ENCODE measurements at regions not wholly inside any gene's neighbourhood (a gene's known extent, or its start where the extent isn't known, plus 50 kb on each side); places are given as distances from the start of the nearest gene placed in this dataset.

DNA sequence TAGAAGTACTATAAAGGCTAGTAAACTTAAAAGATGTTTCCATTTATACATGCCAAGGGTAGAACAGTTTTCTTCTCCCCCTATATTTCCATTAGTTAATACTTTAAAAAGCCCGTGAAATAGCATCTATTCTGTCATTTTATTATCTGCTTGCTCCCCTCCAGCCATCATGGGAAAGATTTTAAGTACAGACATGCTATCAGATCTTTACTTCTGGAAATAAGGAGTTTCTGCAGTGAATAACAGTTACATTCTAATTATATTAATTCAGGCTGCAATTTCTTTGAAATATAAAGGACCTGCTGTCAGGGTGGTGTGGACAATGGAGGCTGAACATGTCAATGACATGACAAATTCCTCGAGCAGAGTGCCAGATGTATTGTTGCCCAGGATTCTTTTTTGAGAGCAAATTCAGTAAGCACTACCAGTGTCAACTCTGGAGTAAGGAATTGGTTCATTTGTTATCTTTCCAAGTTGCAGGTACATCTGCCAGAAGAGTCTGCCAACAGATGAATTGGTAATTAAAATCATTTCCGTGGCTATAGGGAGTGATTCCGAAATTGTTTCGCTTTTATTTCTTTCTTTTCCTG, 151.3 kb downstream of the BTG1 start:
- DNase-seq: no peak

DNA sequence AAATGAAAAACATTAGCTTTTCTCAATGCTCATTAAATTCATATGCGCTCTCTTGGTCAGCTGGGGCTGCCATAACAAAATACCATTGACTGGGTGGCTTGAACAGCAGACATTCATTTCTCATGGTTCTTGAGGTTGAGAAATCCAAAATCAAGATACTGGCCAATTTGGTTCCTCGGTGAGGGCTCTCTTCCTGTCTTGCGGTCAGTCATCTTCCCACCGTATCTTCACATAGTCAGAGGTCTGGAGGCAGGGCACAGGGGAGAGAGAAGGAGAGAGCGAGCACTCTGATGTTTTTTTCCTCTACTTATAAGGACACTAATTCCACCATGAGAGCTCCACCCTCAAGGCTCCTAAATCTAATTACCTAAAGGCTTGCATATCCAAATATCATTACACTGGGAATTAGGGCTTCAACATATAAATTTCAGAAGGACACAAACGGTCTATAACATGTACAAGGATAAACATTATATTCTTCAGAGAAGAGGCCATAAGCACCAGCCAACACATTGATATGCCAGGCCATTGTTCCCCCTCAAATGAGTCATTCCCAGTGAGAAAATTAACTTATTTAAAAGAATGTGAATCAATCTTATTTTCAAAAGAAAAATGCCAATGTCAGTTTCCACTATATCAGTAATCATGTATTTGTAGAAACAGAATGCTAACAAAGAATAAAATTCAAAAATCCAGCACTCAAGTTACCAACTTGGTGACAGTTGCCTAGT, 152.2 kb downstream of the BTG1 start:
- no peak for DNase-seq

DNA sequence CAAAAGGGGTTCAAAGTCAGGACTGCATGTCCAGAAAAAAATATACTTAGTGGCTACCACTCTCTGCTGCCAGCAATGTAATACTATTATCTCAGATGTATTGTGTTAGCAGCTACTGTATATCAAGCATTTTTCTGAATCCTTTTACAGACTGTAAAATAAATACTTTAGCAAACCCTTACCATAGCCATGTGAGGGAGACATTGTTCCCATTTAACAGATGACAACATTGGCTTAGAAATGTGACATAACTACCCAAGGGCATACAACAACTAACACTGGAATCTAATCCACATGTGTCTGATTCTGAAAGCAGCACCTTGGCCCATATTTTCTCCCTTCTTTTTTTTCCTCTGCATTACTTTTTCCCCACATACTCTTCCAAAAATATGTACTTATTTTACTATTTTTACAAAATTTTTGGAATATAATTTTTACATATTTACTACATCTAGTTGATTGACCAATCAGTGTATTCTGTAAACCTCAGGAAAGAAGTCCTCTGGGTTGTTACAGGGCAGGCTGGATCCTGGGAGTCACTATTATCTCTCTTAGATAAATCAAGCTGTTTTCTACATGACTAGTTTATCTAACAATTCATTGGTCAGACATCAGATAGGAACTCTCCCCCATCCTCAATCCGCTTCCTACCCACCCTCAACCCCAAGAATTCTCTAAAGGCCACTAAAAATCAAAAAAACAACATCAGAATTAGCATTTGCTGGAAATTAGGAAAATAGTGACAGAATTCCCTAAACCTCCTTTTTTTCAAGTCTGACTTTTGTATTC, 154.1 kb downstream of the BTG1 start:
- DNase-seq: no peak

DNA sequence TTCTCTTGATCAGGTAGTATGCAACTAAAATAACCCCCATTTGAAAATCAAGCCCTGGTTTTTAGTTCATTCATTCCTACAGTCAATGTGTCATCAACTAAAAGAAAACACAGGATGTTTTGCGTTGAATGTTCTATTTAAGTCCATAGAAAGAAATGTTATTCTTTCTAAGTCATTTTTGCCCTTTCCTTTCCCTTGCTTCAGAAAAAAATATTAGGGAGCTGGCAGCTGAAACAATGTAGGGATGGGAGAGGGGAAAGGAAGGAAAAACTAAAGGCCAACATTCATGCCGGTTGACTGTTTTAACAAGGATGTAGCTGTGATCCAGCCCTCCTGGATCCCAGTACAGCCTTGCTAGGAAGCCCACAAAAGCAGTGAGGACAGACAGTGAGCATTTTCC, 155.1 kb downstream of the BTG1 start:
- no peak for DNase-seq

DNA sequence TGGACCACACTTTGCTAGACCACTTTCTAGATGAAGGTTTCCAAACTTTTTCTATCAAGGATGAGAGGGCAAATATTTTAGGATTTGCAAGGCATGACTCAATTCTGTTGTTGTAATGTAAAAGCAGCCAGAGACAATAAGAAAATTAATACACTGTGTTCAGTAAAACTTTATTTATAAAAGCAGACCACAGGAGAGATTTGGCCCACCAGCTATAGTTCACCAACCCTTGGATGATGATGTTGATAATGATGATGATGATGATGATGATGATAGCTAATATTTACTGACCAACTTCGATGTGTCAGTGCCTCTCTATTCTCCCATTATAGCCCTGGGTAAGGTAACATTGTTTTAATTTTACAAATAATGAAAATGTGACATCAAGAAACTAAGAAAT, 156.5 kb downstream of the BTG1 start:
- no peak for DNase-seq

DNA sequence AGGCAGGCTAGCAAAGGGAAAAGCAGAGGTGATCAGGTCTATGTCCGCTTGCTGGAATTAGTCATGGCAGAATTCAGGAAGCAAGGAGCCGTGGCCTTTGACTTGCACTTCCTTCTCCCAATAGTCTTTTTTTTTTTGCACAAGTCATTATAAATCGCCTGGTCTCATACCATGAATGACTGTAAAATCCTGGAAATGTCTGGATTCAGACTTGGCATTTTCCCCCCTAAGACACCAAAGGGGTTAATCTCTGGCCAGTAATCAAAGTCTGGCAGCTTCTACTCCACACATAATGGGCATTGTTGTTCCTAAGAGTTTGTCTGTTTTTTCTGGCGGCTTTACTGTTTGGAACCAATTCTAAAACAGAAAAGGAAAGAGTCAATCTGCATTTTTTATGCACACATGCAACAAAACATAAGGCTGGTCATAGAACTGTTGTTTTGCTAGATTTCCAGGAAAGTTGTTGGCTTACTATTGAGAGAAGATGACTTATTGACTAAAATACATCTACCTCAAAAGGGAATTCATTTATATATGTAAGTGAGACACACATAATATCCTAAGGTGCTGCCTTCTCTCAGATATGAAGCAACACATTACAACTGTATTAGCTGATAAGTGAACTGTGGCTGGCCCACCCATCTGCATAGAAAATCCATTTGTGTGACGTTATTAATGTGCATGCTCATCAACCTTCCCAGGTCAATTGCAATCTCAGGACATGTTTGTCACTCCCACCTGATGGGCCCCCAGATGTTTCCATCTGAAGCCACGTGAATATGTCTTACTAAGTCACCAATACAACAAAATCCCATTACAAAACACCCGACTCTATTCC, 157.3 kb downstream of the BTG1 start:
- no peak for DNase-seq

DNA sequence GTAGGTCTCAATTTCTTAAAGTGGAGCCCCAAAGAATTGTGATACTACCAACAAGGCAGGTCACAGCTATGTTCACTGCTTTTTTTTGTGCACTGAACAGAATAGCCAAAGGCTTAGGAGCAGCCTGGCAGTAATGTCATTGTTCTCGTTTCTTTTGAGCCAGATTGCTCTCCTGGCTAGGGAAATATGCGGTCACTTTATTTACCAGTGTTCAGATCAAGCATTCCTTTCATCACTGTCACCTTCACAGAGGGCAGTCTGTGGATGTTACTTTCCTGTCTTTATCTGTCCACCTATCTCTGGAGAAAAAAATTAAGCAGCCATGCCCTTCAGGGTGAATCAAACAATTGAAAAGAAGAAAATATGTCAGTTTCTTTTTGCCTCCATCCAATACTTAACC, 159.6 kb downstream of the BTG1 start:
- no peak for DNase-seq

DNA sequence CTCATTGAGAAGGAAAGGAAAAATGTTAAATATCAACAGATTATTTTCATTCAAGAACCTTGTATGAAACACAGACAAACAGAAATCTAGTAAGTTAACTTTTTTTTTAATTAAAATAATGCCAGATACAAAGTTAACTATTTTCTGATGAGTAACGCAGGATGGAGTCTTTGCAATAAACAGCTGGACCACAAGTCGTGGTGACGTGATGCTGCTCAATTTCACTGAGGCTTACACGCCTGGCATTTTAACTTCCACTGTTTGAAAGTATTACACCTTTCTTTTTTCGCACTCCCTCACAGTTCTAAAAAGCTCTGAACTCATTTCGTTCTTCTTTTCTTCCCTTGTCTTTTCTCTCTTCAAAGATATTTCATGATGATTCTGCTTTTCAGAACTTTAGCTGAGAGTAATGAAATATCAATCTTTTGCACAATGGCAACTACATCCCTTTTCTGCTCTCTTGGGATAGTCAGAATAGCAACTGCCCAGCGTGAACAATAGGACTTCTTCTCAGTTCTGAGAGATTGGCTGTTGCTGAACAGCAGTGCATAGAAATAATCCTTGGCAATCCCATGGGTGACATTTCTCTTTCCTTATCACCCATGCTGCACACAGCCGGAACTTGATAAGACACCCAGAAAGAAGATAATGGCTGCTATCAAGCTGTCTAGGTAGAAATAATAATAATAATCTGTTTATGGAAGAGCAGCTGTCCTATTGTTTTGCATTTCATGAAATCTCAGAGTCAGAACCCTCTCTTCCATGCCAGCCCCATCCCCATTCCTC, 160.5 kb downstream of the BTG1 start:
- DNase-seq: no peak

DNA sequence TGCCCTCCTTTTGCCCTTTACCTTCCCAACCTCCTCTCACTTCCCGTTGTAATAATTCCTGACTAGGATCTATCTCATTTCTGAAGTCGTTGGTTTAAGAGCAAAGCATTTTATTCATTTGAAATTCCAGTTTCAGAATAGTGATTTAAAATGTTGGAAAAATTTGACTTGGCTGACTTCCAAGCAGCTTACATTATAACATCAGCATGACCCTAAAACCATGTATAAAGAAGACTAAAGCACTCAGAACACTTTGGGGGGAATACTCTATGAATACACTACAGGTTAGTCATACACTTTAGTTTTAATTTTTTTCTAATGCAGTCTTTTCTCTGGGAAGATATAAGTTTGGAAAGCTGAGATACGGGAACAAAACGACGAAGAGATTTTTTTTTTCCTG, 161.1 kb downstream of the BTG1 start:
- no peak for DNase-seq

DNA sequence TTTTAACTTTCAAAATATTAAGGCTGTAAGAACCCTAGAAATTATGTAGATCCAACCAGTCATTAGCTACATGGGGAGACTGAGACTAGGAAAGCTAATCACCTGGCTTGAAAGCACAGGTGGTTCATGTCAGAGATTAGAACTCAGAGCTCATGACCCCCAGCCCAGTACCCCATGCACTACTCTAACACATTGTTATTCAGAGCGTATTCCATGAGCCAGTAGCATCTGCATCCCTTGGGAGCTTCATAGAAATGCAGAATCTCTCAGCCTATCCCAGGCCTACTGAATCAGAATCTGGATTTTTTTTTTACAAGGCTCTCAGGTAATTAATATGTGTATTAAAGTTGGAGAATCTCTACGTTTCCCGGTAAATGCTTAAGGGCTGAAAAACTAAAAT, 161.7 kb downstream of the BTG1 start:
- no peak for DNase-seq

DNA sequence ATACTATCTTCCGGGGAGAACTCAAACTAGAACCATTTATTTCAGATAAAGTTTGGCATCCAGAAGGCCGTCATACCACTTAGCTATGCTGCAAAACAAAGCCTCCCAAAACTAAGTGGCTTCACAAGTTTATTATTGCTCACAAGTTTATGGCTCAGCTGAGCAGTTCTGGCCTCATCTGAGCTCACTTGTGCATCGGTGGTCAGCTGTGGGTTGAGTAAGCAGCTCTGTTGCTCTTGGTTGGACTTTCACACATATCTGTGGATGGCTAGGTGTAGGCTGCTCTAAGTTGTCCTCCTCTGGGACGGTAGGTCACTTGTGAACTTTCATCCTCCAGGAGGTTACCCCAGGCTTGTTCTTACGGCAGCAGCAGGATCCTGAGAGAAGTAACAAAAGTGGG, 162.7 kb downstream of the BTG1 start:
- DNase-seq: no peak

DNA sequence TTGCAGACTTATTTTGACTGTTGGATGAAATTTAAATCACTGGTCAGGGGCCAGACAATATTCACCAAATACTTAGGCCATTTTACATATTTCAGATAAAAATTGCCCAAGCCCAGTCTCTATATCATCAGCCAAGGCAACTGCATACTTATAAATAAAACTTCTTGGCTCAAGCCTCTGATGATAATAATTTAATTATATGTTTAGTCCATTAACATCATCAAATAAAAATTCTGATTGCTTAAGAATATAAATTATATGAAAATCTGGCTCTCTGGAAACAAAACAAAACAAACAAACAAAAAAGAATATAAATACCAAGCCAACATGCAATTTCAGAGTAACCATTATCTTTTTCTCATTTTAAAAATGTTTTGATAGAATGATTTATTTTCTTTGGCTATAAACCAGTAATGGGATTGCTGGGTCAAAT, 165.2 kb downstream of the BTG1 start:
- DNase-seq: no peak

DNA sequence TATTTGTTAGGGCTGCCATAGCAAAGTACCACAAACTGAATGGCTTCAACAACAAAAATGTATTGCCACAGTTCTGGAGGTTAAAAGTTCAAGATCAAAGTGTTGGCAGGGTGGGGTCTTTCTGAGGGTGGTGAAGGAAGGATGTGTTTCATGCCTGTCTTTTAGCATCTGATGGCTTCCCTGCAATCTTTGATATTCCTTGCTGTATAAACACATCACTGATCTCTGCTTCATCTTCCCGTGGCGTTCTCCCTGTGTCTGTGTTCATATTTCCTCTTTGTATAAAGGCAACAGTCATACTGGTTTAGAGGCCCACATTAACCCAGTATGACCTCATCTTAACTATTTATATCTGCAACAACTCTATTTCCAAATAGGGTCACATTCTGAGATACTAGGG, 167.5 kb downstream of the BTG1 start:
- DNase-seq: no peak

DNA sequence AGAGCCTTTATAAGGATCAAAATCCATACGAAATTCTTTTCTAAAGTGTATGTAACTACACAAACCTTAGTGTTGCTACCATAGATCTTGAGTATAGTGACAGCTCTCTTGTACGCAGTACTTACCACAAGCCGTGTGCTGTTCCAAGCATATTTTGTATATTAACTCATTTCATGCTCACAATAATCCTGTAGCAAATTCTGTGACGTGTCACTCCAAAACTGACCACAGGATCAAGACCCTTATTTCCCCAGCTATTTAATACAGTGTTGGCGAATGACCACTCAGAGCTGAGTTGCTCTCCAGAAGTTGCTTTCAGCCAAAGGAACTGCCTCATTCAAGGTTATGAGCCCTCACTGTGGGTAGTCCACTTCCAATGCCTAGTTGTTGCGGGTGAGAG, 169.8 kb downstream of the BTG1 start:
- DNase-seq: no peak

DNA sequence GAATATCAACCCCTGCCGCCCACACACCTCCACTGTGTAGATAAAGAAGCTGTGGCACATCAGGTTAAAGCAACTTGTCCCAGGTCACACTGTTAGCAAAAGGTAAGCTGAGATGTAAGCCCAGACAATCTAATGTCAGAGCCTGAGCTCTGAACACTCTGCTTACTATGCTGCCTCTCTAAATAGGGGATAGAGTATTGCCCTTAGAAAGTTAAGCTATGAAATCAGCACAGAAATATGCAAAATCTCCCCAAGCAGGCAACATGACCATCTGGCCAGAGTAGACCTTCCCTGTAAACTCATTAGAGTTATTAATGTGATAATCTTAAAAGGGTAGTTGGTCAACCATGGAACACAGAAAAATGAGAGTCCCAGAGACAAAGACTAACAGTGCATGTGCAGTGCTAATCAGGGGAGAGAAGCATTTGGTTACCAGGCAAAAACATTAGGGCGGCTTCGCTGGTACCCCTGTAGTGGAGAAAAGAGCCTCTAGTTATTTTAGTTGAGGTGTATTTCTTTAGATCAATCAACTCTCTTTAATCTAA, 171.0 kb downstream of the BTG1 start:
- no peak for DNase-seq

DNA sequence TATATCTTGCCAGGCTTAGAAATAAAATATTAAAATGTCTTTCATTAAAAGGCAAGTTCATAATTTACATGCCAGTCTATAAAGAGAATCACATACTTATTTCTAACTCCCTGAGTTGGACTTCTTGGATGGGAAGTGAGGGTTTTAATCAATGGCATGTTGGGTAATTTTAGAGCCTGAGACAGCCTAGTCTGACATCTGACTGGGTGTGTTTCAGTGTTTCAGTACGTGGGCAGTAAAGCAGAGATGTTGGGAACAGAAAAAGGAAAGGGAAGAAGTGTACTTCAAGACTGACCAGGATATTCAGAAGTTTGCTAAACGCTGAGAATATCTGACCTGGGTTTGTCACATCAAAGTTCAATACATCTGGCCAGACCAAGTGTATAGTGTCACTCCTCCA, 171.8 kb downstream of the BTG1 start:
- no peak for DNase-seq

DNA sequence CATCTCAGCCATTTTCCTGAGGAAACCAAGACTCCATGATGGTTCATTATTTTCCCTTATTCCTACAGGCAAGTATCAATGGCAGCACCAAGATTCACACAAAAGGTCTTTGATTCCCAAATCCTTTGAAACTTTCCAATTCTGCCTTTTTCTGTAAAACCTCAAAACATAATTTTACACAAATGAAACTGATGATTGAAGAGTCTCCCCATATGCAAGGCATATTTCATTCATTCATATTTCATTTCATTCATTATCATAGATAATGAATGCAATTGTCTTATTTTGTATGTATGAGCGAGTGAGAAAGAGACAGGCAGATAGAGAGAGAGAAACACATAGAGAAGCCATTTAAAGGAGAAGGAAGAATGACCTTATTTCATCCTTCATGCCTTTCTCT, 172.8 kb downstream of the BTG1 start:
- no peak for DNase-seq

DNA sequence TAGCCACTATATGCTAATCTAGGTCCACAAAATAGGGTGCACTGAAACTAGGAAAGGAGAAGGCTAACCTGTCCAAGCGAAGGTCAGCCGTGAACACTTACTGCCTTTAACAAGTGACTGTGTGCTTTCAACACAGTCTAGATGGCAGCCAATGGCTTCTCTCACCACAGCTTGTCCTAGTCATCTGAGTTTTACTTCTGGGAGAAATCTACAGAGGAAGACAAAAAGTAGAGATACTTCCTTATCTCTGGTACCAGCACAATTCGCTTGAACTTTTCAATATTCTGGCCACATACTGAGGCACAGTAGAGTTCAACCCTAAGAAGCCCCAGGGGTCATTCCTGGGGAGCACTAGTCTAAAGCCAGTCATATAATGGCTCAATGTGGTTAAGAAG, 176.9 kb downstream of the BTG1 start:
- DNase-seq: no peak

DNA sequence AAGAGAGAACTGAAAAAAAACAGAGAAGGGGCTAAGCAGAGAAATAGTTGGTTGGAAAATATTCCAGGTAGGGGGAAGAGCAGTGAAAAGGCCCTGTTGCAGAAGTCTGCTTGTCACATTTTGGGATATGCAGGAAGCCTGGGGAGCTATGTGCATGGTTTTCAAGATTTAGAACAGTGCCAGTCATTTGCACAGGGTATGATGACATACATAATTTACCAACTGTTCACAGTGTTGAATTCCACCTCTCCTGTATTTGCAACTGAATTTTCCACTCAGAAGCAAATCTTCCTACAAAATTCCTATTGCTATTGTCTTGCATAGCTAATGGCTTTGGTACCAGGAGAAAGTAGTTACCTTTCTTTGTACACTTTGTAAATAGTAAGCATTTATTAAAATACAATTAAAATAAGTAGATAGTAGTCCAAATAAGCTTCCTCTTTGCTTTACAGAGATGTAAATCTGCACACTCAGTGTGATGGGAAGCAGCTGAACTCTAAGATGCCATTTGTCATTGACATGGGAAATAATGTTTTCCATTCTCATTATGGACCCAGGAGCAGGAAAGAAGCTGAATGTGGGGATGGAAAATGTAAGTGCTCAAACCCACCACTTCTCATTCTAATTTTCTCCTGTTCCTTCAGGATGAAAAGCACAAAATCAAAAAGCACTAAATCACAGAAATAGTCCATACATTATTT, 177.4 kb downstream of the BTG1 start:
- no peak for DNase-seq

DNA sequence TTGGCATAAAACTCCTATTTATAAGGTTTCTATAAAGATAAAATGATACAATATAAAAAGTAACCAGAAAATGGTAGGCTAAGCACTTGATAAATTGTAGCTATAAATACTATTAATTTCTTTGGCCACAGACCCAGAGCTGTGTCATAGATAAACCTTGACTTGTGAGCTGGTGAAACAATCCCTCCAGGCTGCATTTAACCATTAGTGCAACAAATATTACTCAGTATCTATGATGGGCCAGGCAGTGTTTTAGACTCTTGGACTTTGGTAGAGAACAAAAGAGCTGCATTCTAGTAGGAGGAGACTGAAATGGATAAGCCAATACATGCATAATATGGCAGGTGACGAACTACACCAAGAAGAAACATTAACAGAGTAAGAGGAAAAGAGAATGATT, 178.1 kb downstream of the BTG1 start:
- no peak for DNase-seq

DNA sequence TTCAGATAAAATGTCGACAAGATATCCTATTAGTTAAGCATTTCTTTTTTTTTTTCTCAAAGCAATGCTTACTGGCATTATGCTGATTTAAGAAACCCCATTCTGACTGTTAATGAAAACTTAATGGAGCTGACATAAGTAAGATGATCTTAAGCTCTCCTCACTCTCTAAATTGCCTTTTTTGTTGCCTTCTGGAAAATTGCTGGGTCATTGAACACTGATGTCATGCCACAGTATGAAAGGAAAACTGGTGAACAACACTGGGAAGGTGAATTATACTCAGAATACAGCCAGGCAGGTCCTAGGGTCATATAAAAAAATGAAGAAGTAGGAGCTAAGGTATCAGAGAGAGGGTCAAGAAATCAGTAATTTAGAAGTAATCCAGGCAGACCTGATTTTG, 179.9 kb downstream of the BTG1 start:
- no peak for DNase-seq

DNA sequence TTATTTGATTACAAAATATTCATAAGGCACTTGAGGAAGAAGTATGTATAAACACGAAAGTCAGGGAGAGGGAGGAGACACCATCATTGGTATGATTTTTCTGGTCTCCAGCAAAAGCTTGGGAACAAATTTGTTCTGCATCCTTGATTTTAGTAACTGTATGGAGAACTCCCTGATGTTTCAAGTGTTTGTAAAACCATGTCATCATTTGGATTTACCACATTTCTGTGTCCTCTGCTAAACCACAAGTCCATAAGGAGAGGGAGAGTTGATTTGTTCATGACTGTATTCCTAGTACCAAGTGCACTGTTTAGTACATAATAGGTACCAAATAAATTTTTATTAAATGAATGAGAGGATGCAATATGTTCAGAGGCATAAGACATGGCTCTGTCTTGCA, 181.1 kb downstream of the BTG1 start:
- no peak for DNase-seq

Data from AML-193 (cell line).